GM23248 (cell line): ENCODE measurements at regions not wholly inside any gene's neighbourhood (a gene's known extent, or its start where the extent isn't known, plus 50 kb on each side); places are given as distances from the start of the nearest gene placed in this dataset.

ENCODE experiments used
- EZH2 ChIP-seq: fragments of 200-600 bp; sonication (generic); IDR thresholded peaks from 2 replicates; pipeline ENCODE4 v1.6.1; 2018; ENCODE audit warnings: antibody characterized with exemption, mild to moderate bottlenecking; ENCODE audit not compliant: insufficient read depth, poor library complexity, severe bottlenecking
- EZH2phosphoT487 ChIP-seq: fragments of 200-600 bp; sonication (generic); IDR thresholded peaks from 2 replicates; pipeline ENCODE4 v1.6.1; 2018; ENCODE audit warnings: antibody characterized with exemption, moderate library complexity, mild to moderate bottlenecking, low read depth; ENCODE audit not compliant: insufficient read depth

DNA sequence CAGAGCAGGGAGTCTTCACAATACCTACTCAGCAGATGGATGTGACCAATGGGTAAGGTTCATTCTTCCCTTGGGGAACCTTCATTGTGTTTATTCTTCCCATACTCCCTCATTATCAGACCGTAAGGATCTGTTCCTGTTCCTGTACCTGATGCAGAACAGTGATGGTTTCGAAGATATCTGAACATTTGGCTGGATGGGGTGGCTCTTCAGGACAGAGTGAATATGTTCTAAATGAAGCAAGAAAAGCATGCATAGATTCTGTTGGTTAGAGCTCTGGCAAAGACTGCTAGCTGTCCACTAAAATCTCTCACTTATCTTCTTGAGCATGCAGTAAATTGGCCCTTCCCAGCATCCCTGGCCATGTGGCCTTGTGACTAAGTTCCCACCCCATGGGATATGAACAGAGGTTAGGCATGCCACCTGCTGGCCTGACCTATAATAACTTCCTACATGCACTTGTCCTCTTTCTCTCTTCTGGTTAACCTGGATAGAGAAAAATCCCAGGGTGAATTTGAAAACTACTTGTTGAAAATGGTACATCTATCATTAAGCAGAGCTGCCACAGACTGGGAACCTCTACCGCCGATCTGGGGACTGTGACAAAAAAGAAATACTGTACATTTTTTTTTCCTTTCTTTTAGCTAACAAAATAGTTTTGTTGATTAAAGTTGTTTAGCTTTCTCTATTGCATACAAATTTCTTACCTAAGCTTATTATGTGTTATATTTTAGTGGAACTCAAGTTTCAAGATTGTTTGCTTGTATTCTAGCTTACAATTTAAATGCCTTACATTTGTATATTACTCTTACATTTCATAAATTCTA lies 60.0 kb upstream of the BANK1 start:
- TF ChIP-seq EZH2 (no peak), EZH2phosphoT487 (no peak)
